IMR-90 (cell line): ENCODE measurements at regions not wholly inside any gene's neighbourhood (a gene's known extent, or its start where the extent isn't known, plus 50 kb on each side); places are given as distances from the start of the nearest gene placed in this dataset.

ENCODE experiments used
- ATAC-seq: fragments of 200-7000 bp; cut with Tn5 transposase; 2 replicates; pipeline ENCODE4 v1.9.1; 2020; ENCODE audit warnings: low read depth, mild to moderate bottlenecking, moderate library complexity
- BruUV-seq: library from RNA; stranded (reverse); fragments of 400-500 nt; replicated peaks from 2 replicates; lab custom pipeline; 2021; lab: Mats Ljungman, UMichigan
- CTCF ChIA-PET: fragments of 300-600 bp; formaldehyde crosslinking; extraction: SDS; loops from one replicate; lab custom pipeline; 2021; ENCODE audit warnings: antibody characterized with exemption; lab: Yijun Ruan, JAX
- POLR2A ChIA-PET: fragments of 300-600 bp; sonication (Branson Sonifier 250); formaldehyde crosslinking; loops from one replicate; lab custom pipeline; 2022; ENCODE audit warnings: antibody characterized with exemption; ENCODE audit not compliant: unreplicated experiment; lab: Charles Lee
- DNase-seq: peaks from one replicate; pipeline ENCODE4 v3.0.0; 2013
- H2AFZ ChIP-seq: replicated peaks from 2 replicates; pipeline ENCODE3; 2013; ENCODE audit warnings: low read length, mild to moderate bottlenecking; ENCODE audit not compliant: poor library complexity
- H2AK5ac ChIP-seq: 2 replicates; pipeline ENCODE4 v1.6.1; 2013; ENCODE audit warnings: low read depth, low read length, inconsistent platforms
- H2AK9ac ChIP-seq: replicated peaks from 2 replicates; pipeline ENCODE3; 2013; ENCODE audit warnings: mild to moderate bottlenecking, low read depth, low read length, moderate library complexity; ENCODE audit not compliant: poor library complexity
- H2BK120ac ChIP-seq: 2 replicates; pipeline ENCODE4 v1.6.1; 2013; ENCODE audit warnings: low read depth, low read length, inconsistent platforms
- H2BK15ac ChIP-seq: 3 replicates; pipeline ENCODE4 v1.6.1; 2013; ENCODE audit warnings: low read depth, low read length, inconsistent platforms
- H2BK20ac ChIP-seq: 2 replicates; pipeline ENCODE4 v1.6.1; 2013; ENCODE audit warnings: low read depth, mild to moderate bottlenecking, inconsistent platforms, low read length, moderate library complexity
- H2BK5ac ChIP-seq: 2 replicates; pipeline ENCODE4 v1.6.1; 2013; ENCODE audit warnings: mild to moderate bottlenecking, low read depth, low read length, inconsistent platforms; ENCODE audit not compliant: poor library complexity, severe bottlenecking
- H3K14ac ChIP-seq: replicated peaks from 2 replicates; pipeline ENCODE4 v1.6.1; 2013; ENCODE audit warnings: low read depth, low read length, inconsistent platforms
- H3K18ac ChIP-seq: 2 replicates; pipeline ENCODE4 v1.6.1; 2013; ENCODE audit warnings: low read depth, low read length, control low read depth
- H3K23ac ChIP-seq: 2 replicates; pipeline ENCODE4 v1.6.1; 2013; ENCODE audit warnings: low read depth, low read length, inconsistent platforms
- H3K27ac ChIP-seq: 2 replicates; pipeline ENCODE4 v1.5.1; 2013; ENCODE audit warnings: mild to moderate bottlenecking, control low read depth, low read length; ENCODE audit not compliant: insufficient read depth
- H3K27me3 ChIP-seq: 2 replicates; pipeline ENCODE4 v1.6.1; 2013; ENCODE audit warnings: low read length; ENCODE audit not compliant: control insufficient read depth, insufficient read depth
- H3K36me3 ChIP-seq: 2 replicates; pipeline ENCODE4 v1.6.1; 2013; ENCODE audit warnings: low read length, mixed read lengths; ENCODE audit not compliant: control insufficient read depth, insufficient read depth
- H3K4ac ChIP-seq: 2 replicates; pipeline ENCODE4 v1.6.1; 2013; ENCODE audit warnings: low read depth, low read length, inconsistent platforms
- H3K4me1 ChIP-seq: 2 replicates; pipeline ENCODE4 v1.6.1; 2013; ENCODE audit warnings: low read length, mixed read lengths; ENCODE audit not compliant: control insufficient read depth, insufficient read depth
- H3K4me2 ChIP-seq: 2 replicates; pipeline ENCODE4 v1.6.1; 2013; ENCODE audit warnings: low read depth, mild to moderate bottlenecking, control low read depth, low read length, moderate library complexity
- H3K4me3 ChIP-seq: 2 replicates; pipeline ENCODE4 v1.5.1; 2013; ENCODE audit warnings: low read depth, mild to moderate bottlenecking, control low read depth, low read length, moderate library complexity; ENCODE audit not compliant: insufficient read depth
- H3K56ac ChIP-seq: 2 replicates; pipeline ENCODE4 v1.6.1; 2013; ENCODE audit warnings: low read length, inconsistent platforms; ENCODE audit not compliant: insufficient read depth; ENCODE audit errors: extremely low read depth
- H3K79me1 ChIP-seq, 2 experiments: 2 replicates each; pipeline ENCODE4 v1.6.1; 2013; ENCODE audit warnings: low read length in 2 of 2, inconsistent platforms in 1 of 2, low read depth in 1 of 2
- H3K9ac ChIP-seq: 2 replicates; pipeline ENCODE4 v1.6.1; 2013; ENCODE audit warnings: low read depth, low read length, control low read depth
- H3K9me1 ChIP-seq: 2 replicates; pipeline ENCODE4 v1.6.1; 2013; ENCODE audit warnings: low read length, inconsistent platforms; ENCODE audit not compliant: insufficient read depth
- H3K9me3 ChIP-seq: 2 replicates; pipeline ENCODE4 v1.6.1; 2013; ENCODE audit warnings: low read length; ENCODE audit not compliant: control insufficient read depth, insufficient read depth
- H4K20me1 ChIP-seq: 2 replicates; pipeline ENCODE4 v1.6.1; 2013; ENCODE audit warnings: low read length, inconsistent platforms; ENCODE audit not compliant: insufficient read depth
- H4K5ac ChIP-seq: 2 replicates; pipeline ENCODE4 v1.6.1; 2013; ENCODE audit warnings: mild to moderate bottlenecking, low read depth, low read length, control low read depth
- H4K8ac ChIP-seq, 2 experiments: 2 replicates each; pipeline ENCODE4 v1.6.1; 2013; ENCODE audit warnings: low read depth in 2 of 2, low read length in 2 of 2, control low read depth in 1 of 2, inconsistent platforms in 1 of 2
- H4K91ac ChIP-seq: 2 replicates; pipeline ENCODE4 v1.6.1; 2013; ENCODE audit warnings: low read depth, low read length, inconsistent platforms; ENCODE audit not compliant: insufficient read depth
- FOS ChIP-seq: fragments of 150-350 bp; IDR thresholded peaks from 2 replicates; pipeline ENCODE4 v1.6.1; 2016; ENCODE audit warnings: low read depth, low read length
- NFE2L2 ChIP-seq: fragments of 150-350 bp; IDR thresholded peaks from 2 replicates; pipeline ENCODE4 v1.6.1; 2016; ENCODE audit warnings: low read depth, mild to moderate bottlenecking, low read length
- RCOR1 ChIP-seq: IDR thresholded peaks from 2 replicates; pipeline ENCODE4 v1.6.1; 2012; ENCODE audit warnings: mild to moderate bottlenecking, low read length, improper control_type of control experiment; ENCODE audit not compliant: insufficient replicate concordance
- WGBS, 2 experiments: methylation state at CpG; one replicate each; pipeline versions ENCODE4 v1.1.5 to v1.1.7; 2013; ENCODE audit warnings: missing lambda C conversion rate in 2 of 2; ENCODE audit not compliant: insufficient read length in 1 of 2; ENCODE audit errors: extremely low coverage in 2 of 2; 5-methylcytosine and 5-hydroxymethylcytosine counted together
- dilution Hi-C: fragments of 300-500 bp; cut with HindIII; formaldehyde crosslinking; loops from one replicate; pipeline ENCODE4 v1.14.3; 2018; ENCODE audit warnings: low sequenced_read_pairs; ENCODE audit not compliant: unreplicated experiment
- in situ Hi-C: fragments of 300-500 bp; cut with MboI; formaldehyde crosslinking; loops from 3 replicates; pipeline ENCODE4 v1.14.3; 2019; ENCODE audit warnings: low sequenced_read_pairs, inconsistent platforms, mixed read lengths
- intact Hi-C: fragments of 100-400 bp; cut with micrococcal nuclease; formaldehyde crosslinking; loops from 2 replicates; pipeline ENCODE4 v1.10.0; 2022

- Histone ChIP-seq H2AFZ (no peak overlapping the region), H3K27me3 (no peaks in the 10 kb centered on the region), H3K56ac (no peak overlapping the region), H2BK20ac (no peak overlapping the region), H4K91ac (no peak overlapping the region), H2BK120ac (no peak overlapping the region), H3K14ac (no peak overlapping the region), H4K5ac (no peak overlapping the region; the same call in 1 of the 2 replicates), H3K9me3 (no peaks in the 10 kb centered on the region), H3K36me3 (no peaks in the 10 kb centered on the region), H2AK5ac (peak overlapping the region; percentile 29; the same call in 1 of the 2 replicates), H3K27ac (no peak overlapping the region), H2BK15ac (no peak overlapping the region), H3K18ac (no peak overlapping the region), H2AK9ac (no peak overlapping the region), H3K4me1 (peaks cover 4% of the 10 kb centered on the region; the same call in 1 of the 2 replicates), H4K20me1 (no peaks in the 10 kb centered on the region), H3K9ac (no peak overlapping the region), H2BK5ac (no peak overlapping the region), H3K23ac (no peak overlapping the region), H4K8ac (no peak overlapping the region), H3K4ac (no peak overlapping the region), H3K4me3 (no peak overlapping the region), H3K9me1 (no peaks in the 10 kb centered on the region), H3K4me2 (no peak overlapping the region), H3K79me1 (no peaks in the 10 kb centered on the region)
- DNase-seq (peak; percentile 8), ATAC-seq (no peak)
- no TSS peak for BruUV-seq
- intact Hi-C loops (no loop called here), in situ Hi-C loops (no loop called here), dilution Hi-C loops (no loop called here)
- WGBS, 2 experiments: 35% methylated on average over 4 of the region's 6 CpGs; no CpG with 5 or more reads in 1 of the 2 experiments
- no peak for TF ChIP-seq NFE2L2
- no peak for TF ChIP-seq RCOR1
- TF ChIP-seq FOS: no peak
- ChIA-PET CTCF (interaction anchor here (1.7 kb wide), 1 partner anchor 10 kb away, joined by 3 read pairs; no protein-coding TSS in a partner anchor), POLR2A (no interaction called here)
Observed at GRCh38 chr15:95440712-95441111, 889.8 kb upstream of the NR2F2 start.
